NCI-H345 treated with DMSO at 0.1 percent for 48 hours (cell line): ENCODE measurements at regions not wholly inside any gene's neighbourhood (a gene's known extent, or its start where the extent isn't known, plus 50 kb on each side); places are given as distances from the start of the nearest gene placed in this dataset.
"Not testable (repeated sequence)": the region's sequence is repeated elsewhere in the genome, so short reads cannot be mapped to it uniquely, and the experiment has no call there.

Experiments used
- DNase-seq: peaks from one replicate; lab custom pipeline; 2025; ENCODE audit not compliant: unreplicated experiment; lab: John Stamatoyannopoulos, UW

DNA sequence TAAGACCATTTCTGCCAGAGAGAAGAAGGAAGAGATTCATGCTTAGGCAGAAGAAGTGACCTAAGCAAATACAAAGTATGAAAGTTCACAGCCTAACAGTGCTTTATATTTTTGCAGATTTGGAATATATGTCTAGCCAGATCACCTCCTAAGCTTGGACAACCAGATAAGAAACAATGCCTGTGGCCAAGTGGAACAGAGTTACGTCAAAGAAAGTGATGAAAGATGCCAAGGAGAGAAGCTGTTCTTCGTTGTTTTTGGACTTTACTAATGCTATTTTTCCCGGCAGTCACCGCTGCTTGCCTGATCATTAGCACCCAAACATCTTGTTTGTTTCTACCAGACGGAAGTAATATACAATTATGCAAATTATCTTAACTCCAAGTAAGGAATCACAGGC lies 489.2 kb upstream of the C1orf87 start:
- DNase-seq = no peak

DNA sequence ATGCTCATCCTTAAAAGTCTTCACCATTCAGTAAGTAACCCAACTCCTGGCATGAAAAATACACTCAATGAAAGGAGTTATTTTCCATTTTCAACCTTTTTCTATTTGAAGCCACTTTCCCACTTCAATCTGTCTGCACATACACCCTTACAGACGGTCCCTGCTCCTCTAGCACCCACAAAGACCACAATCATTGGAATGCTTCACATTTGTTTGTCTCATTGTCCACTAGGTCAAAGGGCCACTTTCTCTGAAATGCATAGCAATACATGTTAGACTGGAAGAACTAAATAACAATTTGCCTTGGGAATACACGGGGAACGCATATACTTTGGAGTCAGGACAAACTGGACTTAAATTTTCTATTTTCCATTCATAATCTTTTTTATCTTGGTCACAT lies 487.1 kb upstream of the C1orf87 start:
- no peak for DNase-seq

DNA sequence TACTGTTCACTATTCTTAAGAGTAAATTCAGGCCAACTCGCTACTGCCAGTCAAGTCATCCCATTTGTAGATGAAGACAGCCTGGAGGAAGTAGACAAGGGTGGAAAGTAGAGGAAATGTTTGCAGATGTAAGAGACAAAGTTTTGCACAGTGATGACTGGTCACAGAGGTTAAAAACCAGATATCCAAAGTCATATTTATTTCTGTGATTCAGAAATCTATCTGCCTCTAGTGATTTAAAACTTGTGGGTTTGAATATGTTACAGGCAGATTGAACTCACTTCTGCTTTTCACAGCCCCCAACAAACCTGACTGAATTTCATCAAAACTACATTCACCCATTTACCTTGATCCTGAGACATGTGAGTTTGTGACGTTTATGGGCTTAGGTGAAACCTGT lies 484.7 kb upstream of the C1orf87 start:
- no peak for DNase-seq

DNA sequence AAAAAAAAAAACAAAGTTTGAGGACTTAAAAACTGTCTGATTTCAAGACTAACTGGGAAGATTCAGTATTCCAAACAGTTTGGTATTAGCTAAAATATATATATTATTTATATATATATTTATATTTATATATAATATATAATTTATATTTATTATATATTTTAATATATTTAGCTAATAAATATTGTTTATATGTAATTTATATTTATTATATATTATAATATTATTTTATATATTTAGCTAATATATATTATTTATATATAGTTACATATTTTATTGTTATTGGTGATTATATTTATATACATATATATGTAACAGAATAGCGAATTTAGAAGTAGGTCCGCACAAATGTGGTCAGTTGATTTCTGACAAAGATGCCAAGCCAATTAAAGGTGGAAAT lies 480.2 kb upstream of the C1orf87 start:
- no peak for DNase-seq

DNA sequence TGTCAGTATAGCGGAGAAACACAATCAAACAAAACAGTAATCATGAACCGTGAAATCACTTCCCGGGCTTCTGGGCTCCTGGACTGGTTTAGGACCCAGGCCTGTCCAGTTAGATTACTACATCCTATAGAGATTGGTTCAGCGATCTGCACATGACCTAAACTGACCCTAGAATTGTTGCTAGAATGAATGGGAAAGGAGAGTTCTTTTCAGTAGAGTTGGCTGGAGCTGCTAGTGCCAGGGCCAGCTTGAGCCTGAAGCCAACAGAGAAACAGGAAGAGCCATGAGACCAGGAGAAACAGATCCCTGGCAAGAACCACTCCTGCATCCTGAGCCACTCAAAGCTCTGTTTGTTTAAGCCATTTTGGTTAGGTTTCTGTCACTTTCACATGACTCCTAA lies 474.3 kb upstream of the C1orf87 start:
- no peak for DNase-seq

DNA sequence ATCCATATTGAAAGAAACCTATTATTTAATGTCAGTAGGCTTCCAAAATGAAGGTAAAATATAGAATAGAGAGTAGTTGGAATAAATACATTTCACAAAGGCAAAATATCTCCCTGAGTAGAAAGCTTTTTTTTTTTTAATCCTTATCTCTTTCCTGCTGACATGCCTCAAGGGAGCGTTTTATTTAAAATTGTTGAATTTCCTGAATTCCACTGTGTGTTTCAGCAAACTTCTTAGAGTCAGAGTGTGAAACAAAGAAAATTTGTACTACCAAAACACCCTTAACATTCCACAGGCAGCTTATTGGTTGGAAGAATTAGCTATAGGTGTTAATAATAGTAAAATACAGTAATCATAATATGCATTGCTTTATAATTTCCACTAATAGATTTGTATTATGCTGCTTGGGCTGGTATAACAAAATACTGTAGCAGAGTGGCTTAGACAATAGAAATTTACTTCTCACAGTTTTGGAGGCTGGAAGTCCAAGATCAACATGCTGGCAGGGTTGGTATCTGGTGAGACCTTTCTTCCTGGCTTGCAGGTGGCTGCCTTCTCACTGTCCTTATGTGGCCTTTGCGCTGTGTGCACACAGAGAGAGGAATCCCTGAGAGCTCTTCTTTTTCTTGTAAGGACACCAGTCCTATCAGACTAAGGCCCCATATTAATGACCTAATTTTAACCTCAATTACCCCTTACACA lies 468.4 kb upstream of the C1orf87 start:
- DNase-seq = no peak

DNA sequence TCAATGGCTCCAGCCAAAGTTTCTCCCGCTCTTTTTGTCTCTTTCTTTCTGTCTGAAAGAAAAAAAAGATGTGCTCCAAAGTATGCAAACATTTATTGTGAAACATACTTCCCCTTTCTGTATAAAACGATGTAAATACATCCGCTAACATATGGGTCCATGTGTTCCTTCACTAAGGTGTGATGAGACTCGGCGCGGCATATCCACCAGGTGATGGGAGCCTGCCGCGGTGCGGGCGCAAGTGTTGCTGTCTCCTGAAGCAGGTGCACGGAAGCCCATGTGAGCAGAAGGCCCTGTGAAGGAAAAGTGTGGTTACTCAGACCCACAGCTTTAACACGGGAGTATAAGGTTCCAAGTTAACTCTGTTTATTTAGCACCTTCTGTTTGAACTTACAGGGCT lies 466.6 kb upstream of the C1orf87 start:
- no peak for DNase-seq

DNA sequence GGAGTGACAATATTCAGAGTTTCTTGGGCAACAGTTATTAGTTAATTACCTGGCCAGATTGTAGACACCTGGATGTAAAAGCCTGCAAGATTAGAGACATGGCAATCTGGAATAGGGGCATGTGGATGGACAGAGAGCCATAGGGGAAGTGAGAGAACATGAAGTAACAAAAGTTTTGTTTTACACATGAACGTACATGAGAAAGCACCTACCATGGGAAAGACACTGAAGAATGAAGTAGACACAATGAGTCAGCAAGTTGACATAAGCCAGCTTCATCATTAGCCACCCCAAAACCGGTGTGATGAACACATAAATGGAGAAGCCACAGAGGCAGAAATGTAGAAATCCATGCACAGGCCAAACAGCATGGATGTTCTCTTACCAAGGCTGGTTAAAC lies 462.1 kb upstream of the C1orf87 start:
- no peak for DNase-seq

DNA sequence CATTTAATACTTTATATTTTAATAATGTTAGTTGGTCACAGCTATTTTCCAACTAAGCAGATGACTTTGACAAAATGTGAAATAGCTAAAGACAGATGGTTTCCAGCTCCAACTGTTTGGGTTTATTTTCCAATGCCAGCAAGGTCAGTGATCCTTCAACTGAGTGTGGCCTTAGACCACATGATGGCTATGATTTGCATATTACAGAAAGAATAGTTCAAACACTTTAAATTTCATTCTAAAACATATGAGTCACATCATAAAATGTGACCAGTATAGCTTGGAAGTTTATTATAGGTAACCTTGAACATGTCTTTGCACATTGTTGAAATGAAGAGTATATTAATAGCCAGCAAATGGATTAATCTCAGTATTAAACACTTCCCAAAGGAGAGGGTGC lies 454.0 kb upstream of the C1orf87 start:
- DNase-seq = no peak

DNA sequence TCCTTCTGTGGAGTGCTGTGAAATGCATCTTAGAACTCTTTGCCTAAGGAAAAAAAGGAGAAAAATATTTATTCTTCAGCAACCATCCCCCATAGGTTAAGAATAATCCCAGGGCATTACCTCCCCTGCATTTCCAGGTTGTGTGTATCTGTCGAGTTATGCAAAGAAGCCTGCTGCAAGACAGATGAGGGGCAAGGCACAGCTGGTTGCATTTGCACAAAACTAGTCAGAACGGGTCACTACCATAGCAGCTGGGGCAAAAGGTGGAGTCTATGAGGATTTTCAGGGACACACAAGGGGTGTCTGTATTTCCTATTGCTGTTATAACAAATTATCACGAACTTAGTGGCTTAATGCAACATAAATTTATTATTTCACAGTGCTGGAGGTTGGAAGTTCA lies 443.4 kb upstream of the C1orf87 start:
- DNase-seq = no peak

DNA sequence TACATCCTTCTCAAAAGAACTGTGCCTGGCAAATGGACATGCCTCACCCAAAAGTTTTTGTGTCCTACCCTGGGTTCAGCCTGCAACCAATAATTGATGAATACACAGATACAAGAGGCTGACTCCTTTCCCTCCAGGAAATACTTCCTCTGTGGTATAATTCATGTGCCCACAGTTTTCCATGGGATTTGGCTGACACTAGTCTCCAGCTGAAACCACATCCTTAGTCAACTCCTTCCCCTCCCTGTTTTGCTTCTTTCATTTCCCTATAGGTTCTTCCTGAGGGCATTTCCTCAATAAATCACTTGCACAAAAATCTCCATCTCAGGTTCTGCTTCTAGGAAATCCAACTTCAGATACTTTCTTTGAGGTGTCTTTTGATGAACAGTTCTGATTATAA lies 436.6 kb upstream of the C1orf87 start:
- DNase-seq = no peak

DNA sequence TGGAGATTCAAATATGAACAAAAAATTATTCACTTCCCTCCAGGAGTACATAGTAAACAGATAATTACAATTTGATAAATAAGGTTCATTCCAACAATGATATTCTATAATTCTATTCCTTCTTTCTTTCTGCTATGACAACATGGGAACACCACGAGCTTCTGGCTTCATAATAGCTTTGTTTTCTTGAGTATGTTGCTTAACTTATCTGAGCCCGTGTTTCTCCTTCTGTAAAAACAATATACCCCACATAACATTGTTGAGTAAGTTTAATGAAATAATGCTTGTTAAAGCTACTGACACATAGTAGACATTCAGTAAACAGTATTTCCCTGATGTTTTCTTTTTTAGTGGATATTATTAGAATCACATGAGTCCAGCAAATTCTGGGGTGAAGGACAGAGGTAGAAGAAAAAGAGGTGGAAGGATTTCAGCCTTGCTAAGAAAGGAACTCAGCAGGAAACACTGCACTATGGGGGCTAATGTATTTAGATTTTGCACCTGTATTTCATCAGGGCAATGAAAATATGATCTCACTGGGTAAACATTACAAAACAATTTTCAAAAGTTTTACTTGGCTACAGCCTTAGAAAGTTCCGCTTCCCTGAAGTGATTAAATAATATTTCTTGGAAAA lies 430.8 kb upstream of the C1orf87 start:
- no peak for DNase-seq

DNA sequence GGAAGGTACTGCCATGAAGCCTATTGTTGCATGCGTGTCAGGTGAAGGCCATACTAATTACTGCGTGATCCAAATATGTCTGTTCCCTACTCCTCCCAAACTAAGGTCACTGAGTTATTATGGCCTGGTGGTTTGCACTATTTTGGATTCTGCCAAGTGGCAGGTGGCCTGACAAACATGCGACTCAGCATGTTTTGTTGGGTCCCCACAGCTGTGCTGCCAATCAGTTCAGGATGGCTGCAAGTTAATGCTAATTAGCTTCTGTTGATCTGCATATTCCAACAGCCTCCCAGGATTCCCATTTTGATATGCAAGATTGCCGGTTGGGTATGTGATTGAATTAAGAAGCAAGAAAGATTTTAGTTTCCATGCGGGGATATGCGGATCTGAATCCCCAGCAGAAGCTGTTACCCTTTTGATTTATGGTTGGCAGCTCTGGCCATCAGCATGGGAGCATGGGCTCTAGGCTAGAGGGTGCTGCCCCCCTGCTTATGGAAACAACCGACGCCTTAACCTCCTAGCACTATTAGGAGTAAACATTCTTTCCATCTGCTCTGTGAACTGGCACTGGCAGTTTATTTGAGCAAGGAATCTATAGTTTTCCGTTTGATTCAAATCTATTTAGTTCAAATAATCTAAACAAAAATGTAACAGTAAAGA lies 429.8 kb upstream of the C1orf87 start:
- DNase-seq = no peak

DNA sequence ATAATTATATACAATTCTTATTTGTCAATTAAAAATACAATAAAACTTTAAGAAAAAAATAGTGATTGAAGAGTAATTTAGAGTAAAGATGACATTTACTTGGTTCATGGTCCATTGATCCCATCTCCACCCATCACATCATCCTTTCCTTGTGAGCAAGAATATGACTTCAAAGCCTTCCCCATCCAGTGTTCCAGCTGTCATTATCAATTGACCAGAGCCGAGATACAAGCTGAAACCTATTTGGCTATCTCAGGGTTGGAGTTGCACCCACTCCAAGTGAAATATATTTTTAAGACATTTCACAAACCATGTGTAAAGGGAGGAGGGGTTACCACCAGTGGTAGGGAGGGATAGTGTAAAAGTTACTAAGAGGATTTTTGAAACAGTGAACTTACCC lies 428.9 kb upstream of the C1orf87 start:
- DNase-seq = no peak

DNA sequence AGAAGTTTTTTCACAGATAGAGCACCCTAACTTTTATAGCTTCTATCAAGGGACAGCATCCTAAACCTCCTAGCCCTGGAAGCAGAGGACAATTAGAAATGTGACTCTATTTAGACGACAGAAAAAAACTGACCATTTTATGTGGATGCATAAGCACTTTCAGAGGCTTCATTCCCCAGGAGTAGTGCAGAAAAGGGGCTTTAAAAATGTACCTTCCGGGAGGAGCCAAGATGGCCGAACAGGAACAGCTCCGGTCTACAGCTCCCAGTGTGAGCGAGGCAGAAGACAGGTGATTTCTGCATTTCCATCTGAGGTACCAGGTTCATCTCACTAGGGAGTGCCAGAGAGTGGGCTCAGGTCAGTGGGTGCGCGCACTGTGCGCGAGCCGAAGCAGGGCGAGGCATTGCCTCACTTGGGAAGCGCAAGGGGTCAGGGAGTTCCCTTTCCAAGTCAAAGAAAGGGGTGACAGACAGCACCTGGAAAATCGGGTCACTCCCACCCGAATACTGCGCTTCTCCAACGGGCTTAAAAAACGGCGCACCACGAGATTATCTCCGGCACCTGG lies 416.4 kb upstream of the C1orf87 start:
- DNase-seq = not testable (repeated sequence)

DNA sequence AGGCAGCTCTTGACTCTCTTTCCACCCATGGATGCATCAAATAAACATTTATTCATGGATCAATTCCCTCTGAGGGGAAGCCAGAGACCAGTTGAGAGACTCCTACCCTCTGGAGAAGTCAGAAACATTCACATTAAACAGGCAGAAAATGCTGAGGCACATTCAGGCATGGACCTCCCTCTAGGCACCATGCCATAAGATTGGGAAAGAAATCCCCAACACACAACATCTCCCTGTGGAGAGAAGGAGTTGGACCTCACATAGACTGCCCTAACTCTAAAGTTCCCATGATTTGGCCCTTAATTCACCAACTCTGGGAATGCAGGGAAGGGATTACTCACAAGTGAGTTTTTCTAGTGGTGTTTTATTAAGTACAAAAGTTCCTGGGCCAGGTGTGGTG lies 415.3 kb upstream of the C1orf87 start:
- DNase-seq = no peak

DNA sequence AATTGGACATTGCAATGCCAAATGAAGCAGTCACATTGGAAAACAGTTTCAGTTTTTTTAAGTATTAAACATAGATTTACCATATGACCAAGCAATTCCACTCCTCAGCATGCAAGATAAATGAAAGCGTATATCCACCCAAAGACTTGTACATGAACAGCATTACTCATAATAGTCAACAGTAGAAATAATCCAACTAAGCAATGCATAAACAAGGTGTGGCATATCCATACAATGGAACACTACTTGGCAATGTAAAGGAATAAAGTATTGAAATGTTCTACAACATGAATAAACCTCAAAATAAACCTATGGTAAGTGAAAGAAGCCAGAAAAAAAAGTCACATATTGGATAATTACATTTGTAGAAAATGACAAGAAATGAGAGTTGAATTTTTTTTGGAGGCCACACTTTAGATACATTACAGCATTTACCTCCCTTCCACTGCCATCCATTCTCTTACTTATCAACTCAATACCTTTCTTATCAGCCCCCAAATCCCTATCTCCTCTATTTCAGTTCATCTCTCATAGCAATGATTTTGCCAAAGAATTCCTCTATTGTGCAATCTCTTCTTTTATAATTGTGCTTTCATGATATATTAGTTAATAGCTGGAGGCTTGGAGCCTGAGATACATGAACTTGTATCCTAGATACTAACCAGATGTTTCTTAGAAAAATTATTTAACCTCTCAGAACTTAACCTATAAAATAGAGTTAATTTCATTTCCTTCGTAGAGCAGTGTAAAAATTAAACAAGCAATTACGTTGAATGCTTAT lies 414.2 kb upstream of the C1orf87 start:
- no peak for DNase-seq

DNA sequence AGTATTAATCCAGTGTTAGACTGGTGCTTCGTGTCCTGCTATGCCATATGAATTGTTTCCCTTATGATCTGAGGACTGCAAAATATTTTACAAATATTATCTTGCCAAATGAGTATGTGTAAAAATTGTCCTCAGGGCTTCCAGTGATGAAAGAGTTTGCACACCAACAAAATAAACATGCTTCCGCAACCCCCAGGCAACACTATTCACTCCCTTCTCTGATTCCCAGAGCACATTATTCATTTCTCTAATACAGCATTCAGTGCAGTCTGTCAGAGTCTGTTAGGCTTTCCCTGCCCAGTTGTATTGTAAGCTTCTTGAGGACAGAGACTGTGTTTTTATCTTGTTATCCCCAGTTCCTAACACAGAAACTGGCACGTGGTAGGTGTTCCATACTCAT lies 409.9 kb upstream of the C1orf87 start:
- no peak for DNase-seq

DNA sequence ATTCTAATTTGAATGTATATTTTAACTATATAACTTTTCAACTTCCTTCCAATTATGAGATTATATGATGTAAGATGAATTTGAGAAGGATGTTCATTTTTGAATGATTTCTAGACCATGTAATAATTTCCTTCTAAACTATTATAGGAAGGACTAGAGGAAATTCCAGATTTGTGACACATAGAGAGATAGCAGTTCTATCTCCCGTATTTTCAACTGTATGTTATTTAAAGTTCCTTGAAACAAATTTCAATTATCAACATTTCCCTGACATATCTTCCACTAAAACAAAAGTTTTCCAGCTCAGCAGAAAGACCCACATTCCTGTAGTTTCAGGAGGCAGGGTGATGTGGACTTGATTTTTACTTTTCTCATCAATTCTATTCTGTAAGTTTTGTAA lies 396.7 kb upstream of the C1orf87 start:
- no peak for DNase-seq

DNA sequence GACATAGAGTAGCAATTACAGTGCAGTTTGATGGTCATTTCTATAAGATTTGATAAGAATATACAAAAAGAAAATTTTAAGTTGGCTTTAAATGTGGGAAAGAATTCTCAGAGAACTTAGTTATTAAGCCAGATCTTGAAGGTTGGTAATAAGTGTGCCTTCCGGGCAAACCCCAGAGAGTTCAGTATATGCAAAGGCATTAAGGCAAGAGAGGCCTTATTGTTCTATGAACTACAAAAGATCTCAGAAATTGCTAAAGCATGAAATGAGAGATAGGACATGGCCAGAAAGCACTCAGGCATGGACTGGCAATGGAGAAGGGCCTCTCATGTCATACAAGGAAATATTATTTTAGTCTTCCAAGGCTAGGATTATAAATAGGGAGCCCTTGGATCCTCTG lies 390.2 kb upstream of the C1orf87 start:
- DNase-seq = no peak

DNA sequence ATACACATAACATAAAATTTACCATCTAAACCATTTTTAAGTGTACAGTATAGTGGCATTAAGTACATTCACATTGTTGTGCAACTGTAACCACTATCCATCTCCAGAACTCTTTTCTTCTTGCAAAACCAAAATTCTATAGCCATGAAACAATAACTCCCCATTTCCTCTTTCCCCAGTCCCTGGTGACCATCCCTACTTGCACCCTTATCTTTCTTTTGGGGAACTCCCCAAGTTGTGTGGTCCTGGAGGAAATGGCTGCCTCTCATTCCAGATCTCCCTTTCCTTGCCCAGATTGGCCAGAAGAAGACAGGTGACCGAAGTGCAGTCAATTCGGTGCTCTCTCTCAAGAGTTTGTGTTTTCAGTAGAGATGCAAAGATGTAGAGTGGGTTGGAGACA lies 389.6 kb upstream of the C1orf87 start:
- DNase-seq = no peak
